ENCODE measurements at regions not wholly inside any gene's neighbourhood (a gene's known extent, or its start where the extent isn't known, plus 50 kb on each side); places are given as distances from the start of the nearest gene placed in this dataset.
"Not testable (repeated sequence)": the region's sequence is repeated elsewhere in the genome, so short reads cannot be mapped to it uniquely, and the experiment has no call there.

DNA sequence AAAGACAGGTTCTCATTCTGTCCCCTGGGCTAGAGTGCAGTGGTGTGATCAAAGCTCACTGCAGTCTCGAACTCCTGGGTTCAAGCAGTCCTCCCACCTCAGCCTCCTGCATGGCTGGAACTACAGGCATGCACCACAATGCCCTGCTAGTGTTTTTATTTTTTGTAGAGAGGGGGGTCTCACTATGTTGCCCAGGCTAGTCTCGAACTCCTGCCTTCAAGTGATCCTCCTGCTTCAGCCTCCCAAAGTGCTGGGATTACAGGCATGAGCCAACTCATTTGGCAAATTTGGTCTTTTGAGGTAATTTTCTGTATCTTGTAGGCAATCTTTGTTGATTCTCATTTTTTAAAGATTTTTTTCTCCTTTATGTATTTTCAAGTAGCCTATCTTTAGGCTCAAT, 205.7 kb downstream of the ZIC5 start:
- no peak for DNase-seq

DNA sequence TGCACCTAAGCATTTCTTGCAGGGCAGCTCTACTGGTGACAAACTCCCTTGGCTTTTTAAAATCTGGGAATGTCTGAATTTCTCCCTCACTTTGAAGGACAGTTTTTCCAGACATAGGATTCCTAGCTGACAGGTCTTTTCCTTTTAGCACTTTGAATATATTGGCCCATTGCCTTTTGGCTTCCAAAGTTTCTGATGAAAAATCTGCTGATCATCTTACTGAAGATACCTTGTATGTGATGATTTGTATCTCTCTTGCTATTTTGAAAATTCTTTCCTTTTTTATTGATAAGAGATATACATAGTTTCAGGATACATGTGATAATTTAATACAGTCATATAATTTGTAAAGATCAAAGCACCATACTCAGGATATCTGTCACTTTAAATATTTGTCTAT, 211.1 kb downstream of the ZIC5 start:
- DNase-seq: no peak

DNA sequence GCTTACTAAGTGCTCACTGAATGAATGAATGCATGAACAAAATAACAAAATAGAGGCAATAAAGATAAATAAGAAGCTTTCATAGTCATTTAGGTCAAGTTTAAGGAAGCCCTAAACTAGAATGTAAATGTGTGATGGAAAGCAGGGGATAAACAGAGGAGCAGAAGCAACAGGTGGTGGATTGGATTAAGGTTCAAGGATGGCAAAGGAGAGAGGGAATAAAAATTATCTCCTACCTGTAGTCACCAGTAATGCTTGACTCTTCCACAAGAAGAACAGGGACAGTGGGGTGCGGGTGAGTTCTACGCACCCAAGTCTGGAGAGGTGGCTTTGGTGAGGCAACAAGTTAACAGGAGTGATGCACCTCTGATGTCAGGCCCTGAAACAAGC, 212.4 kb downstream of the ZIC5 start:
- DNase-seq: no peak

- peak; percentile 99 for DNase-seq
These were observed 213.0 kb downstream of the ZIC5 start for GRCh38 chr13:99758460-99759162.

DNA sequence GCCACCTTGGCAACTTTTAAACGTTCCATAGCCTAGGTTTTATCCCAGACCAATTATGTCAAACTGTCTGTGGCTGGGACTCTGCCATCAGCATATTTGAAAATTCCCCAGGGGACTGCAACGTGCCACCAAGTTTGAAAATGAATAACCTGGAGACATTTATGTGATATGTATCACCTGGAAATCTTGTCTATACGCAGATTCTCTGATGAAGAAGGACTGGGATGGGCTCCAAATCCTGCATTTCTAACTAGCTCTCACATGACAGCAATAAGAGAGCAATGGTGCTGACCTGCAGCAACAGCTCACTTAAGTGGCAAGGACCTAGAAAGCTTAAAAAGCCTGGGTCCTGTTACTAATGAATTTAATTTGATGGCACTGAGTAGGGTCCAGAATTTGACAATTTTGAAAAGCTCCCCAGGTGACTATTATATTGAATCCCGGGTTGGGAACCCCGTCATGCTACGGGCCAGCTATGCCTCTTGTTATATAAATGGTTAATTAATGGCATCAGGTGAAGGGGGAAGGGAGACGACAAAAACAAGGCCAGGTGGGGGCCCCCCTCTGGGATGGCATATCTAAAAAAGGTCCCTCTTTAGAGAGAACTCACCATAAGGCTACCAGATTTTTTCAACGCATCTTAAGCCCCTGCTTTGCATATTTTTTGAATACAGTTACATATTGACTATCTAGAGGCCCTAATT, 213.7 kb downstream of the ZIC5 start:
- DNase-seq: peak; percentile 99

GRCh38 chr13:99756281-99756680, 215.3 kb downstream of the ZIC5 start:
- DNase-seq: no peak

DNA sequence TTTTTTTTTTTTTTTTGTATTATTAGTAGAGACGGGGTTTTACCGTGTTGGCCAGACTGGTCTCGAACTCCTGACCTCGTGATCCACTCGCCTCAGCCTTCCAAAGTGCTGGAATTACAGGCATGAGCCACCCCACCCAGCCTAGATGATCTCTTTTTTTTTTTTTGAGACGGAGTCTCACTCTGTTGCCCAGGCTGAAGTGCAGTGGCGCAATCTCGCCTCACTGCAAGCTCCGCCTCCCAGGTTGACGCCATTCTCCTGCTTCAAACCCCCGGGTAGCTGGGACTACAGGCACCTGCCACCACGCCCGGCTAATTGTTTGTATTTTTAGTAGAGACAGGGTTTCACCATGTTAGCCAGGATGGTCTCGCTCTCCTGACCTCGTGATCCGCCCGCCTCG, 216.8 kb downstream of the ZIC5 start:
- not testable (repeated sequence) for DNase-seq

GRCh38 chr13:99752373-99752772, 219.2 kb downstream of the ZIC5 start:
- DNase-seq: no peak

DNA sequence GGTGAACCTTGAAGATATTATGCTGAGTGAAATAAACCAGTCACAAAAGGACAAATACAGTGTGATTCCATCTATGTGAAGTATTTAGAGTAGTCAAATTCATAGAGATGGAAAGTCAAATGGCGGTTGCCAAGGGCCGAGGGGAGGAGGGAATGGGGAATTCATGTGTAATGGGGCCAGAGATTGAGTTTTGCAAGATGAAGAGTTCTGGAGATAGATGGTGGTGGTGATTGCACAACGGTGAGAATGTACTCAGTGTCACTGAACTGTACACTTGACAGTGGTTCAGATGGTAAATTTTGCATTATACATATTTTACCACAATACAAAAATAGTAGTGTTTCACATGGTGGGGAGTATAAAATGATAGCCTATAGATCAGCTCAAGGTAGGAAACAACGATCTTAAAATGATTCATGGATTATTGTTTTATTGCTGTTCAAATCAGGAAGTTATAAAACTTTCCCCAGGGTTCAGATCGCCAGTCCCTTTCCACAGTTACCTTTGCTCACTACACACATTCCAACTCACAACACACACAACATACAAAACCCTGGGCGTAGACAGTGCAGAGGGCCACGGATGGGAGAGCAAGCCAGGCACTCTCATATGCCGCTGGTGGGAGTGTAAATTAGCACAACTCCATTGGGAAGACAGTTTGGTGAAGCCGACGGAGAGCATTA, 219.9 kb downstream of the ZIC5 start:
- no peak for DNase-seq

DNA sequence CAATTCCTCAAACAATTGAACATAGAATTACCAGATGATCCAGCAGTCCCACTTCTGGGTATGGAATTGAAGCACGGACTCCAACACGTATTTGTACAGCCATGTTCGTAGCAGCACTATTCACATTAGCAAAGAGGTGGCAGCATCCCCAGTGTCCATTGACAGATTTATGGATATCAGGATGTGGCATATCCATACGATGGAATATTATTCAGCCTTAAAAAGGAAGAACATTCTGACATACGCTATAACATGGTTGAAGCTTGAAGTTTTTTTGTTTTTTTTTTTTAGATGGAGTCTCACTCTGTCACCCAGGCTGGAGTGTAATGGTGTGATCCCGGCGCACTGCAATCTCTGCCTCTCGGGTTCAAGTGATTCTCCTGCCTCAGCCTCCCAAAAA, 220.6 kb downstream of the ZIC5 start:
- DNase-seq: no peak

GRCh38 chr13:99749271-99750019, 222.1 kb downstream of the ZIC5 start:
- DNase-seq: no peak

- no peak for DNase-seq
These were observed 224.2 kb downstream of the ZIC5 start for GRCh38 chr13:99747403-99747710.

DNA sequence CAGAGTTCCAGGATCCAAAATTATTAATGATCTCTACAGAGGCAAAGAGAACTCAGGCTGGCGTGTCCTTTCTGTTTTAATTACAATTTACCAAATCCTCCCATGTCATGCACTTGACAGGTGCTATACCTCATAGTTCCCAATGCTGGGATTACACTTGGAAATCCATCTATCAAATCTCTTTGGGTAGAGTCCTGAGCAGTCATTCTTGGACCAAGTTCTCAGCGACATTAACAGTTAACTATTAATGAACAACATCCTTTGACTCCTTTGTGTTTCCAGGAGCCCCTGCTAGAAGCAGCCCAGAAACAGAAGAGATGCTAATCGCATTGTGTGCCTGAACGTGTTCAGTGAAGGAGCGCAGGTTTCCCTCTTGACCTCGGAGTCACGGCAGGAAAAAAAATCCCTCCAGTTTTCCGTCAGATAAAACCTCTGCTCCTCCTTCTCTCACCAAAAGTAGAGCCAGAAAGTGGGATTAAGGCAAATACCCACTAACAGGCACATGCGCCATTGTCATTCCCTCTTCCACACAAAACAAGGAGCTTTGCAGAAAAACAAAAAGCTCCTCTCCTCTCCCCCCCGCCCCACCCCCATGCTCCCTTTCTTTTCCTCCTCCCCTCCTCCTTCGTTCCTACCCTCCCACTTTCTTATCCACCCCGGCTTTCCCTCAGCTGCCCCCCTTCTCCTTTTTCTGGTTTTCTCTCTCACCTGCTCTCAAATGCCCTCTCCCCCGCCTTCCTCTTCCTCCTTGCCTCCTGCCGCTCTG, 224.7 kb downstream of the ZIC5 start:
- no peak for DNase-seq

GRCh38 chr13:99743094-99743493, 228.5 kb downstream of the ZIC5 start:
- DNase-seq: no peak

DNA sequence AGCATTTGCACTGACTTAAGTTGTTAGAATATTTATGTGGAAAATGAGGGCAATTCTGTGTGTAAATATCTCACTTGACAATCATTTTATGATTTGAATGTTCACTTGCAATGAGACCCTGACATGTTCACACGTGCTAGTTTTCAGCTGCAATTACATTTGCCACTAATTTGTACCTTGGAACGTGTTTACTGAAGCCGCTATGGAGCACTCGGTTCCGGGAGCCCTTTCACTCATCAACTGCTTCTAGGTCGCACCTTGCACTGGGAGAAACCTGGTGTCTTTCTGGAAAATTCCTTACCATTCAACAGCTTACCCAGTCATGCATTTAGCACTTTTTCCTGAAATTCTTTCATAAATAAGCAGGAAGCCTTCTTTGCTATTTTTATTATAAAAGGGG, 229.6 kb downstream of the ZIC5 start:
- DNase-seq: no peak

DNA sequence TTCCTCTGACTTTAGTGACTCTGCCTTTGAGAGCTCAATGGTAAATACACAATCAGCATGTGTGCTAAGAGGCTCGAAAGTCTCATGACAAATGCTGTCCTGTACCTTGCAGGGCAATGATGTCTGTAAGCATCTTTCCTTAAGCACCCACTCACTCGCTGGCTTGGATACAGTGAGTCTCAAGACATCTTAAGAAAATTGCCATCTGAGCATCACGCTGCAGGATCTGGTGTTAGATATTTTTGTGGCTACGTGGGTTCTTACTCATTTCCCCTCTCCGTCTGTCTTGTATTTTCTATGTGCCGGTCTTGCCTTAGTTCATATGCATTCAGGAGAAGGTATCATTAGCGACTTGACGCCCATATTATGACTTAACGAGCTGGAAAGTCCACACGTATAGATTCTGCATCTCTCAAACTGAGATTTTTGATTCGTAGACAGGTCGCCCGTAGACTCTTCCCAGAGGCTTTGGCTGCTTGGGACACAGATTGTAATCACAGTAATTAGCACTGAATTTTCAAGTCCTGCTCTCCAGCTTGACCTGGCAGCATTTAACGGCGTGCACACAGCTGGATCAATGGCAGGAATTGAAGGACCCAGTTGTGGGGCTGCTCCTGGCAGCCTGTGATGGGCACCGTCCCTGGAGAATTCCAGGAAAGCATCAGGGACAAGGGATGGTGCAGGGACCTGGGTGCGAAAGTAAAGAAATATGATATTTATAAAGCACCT, 231.2 kb downstream of the ZIC5 start:
- DNase-seq: no peak

GRCh38 chr13:99738626-99739025, 232.9 kb downstream of the ZIC5 start:
- DNase-seq: no peak

DNA sequence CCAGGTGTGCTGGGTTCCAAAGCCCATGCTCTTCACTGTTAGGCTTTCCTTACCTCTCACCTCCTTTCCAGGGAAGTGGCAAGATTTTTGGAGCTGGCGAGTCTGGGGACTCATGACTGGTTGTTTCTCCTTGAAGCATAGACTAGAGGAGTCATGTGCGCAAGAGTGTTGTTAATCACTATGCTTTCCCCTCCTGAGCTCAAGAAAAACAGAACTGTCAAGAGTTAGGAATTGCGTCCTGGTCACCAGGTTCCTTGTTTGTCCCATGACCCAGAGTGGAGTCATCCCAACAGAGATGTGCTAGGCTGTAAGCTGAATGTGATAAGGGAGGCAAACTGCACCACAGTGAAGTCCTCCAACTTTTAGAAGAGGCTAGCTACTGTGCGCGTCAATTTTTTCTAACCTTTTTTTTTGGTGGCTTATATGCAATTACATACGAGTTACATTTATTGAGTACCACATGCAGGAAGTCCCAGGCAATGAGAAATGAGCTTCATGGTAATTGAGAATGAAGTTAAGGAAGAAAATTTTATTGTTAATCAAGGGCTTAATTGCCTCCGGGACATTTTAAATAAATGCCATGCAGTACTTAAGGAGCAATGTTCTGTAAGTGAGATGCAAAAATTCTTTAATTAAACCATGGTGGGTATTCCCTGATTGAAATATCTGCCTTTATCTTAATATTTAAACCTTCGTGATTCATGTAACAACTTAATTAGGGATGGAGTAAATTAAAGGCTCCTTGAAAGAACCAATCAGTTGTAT, 233.9 kb downstream of the ZIC5 start:
- DNase-seq: no peak

GRCh38 chr13:99736541-99736940, 235.0 kb downstream of the ZIC5 start:
- no peak for DNase-seq

- DNase-seq: no peak
These were observed 232.9 kb downstream of the TM9SF2 start for GRCh38 chr13:99734013-99734693.

DNA sequence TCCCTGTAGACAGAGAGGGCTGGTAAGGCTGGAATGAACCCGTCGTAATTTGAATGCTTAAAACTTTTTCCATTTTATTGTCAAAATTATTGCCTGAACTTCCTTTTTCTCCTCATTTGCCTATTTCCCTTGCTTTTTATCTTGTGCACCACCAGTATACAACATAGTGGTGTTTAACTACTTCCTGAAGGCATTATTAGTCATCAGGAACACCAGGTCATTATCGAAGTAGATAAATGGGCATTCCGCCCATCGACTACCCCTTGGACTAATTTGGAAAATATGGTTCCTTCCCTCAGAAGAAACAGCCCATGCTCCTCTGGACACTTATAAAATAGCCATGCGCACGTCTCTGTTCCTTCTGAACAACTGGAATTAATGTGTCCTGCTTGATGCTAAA, 232.1 kb downstream of the TM9SF2 start:
- no peak for DNase-seq

Measured in NCI-H2171 (cell line).